Astrocyte of the cerebellum (primary cell): ENCODE measurements at regions not wholly inside any gene's neighbourhood (a gene's known extent, or its start where the extent isn't known, plus 50 kb on each side); places are given as distances from the start of the nearest gene placed in this dataset.
A peak's percentile ranks its signal among the peaks of the same experiment; 100 is the strongest.

ENCODE experiments used
- DNase-seq: peaks from one replicate; pipeline ENCODE4 v3.0.0-alpha.2; 2011; ENCODE audit warnings: low read depth
- H3K4me3 ChIP-seq: 2 replicates; pipeline ENCODE4 v1.5.1; 2011; ENCODE audit warnings: mild to moderate bottlenecking, low read depth, low read length, moderate library complexity
- in situ Hi-C: cut with HindIII; loops from 2 replicates; pipeline ENCODE4 v1.10.0; 2017; ENCODE audit warnings: low sequenced_read_pairs
- TF ChIP-seq, protein P1 (sequence below): IDR thresholded peaks from 2 replicates; pipeline ENCODE4 v1.5.1; 2012; ENCODE audit warnings: low read length, low read depth, moderate library complexity, mild to moderate bottlenecking; ENCODE audit errors: missing control alignments

DNA sequence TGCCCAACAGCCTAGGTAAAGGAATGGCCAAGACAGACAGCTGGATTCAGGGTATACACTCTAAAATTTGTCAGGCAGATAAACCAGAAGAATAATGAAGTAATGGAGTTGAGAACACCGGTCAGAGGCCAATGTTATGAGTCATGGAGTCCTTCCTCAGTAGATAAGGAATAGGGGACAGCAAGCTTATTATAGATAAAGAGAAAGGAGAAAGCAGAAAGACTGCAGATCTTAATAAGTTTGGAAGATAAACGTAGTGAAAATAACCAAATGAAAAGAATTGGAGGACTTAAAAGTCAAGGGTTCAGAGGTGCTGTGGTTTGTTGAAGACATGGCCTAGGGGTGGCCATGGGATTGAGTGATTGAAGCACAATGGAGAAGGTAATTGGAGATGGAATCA, 63.5 kb upstream of the NFE2L2 start:
- H3K4me3 ChIP-seq, result no peak overlapping the region
- DNase-seq, result no peak
- TF ChIP-seq, protein P1, sequence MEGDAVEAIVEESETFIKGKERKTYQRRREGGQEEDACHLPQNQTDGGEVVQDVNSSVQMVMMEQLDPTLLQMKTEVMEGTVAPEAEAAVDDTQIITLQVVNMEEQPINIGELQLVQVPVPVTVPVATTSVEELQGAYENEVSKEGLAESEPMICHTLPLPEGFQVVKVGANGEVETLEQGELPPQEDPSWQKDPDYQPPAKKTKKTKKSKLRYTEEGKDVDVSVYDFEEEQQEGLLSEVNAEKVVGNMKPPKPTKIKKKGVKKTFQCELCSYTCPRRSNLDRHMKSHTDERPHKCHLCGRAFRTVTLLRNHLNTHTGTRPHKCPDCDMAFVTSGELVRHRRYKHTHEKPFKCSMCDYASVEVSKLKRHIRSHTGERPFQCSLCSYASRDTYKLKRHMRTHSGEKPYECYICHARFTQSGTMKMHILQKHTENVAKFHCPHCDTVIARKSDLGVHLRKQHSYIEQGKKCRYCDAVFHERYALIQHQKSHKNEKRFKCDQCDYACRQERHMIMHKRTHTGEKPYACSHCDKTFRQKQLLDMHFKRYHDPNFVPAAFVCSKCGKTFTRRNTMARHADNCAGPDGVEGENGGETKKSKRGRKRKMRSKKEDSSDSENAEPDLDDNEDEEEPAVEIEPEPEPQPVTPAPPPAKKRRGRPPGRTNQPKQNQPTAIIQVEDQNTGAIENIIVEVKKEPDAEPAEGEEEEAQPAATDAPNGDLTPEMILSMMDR, result no peak
- in situ Hi-C loops, result loop anchor here (25.0 kb wide), 1 partner anchor 284 kb away; a partner anchor contains a TSS

DNA sequence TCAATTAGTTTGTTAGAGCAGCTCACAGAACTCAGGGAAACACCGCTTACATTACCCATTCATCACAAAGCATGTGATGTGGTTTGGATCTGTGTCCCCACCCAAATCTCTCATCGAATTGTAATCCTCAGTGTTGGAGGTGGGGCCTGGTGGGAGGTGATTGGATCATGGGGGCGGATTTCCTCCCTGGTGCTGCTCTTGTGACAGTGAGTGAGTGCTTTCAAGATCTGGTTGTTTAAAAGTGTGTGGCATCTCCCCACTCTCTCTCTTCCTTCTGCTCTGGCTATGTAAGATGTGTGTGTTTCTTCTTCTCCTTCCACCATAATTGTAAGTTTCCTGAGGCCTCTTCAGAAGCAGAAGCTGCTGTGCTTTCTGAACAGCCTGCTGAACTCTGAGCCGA, 63.5 kb upstream of the AGPS start:
- TF ChIP-seq, protein P1, result no peak

DNA sequence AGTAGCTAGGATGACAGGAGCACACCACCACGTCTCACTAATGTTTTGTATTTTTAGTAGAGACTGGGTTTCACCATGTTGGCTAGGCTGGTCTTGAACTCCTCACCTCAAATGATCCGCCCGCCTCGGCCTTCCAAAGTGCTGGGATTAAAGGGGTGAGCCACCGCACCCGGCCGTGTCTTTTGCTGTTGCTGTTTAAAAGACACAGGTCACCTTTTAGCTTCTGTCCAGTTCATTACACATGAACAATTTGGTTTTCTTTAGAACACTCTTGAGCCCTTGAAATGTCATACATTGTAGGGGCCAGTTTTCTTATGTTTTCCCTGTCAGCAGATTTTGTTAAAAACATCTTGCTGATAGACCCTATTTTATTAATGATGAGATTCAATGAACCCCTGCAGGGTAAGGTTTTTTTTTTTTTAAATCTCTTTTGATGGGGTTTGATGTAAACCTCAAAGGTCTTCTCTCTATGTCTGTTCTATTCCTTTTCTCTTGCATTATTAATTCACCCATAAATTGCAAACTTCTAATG, 61.0 kb upstream of the AGPS start:
- TF ChIP-seq, protein P1, result no peak
- no peak for DNase-seq
- in situ Hi-C loops, result loop anchor here (5.0 to 25.0 kb wide), 3 partner anchors 164 to 393 kb away; a partner anchor contains a TSS
- H3K4me3 ChIP-seq, result no peak overlapping the region

More for the DNA sequence above, 63.5 kb upstream of the AGPS start:
- in situ Hi-C loops, result loop anchor here (25.0 kb wide), 1 partner anchor 283 kb away; a partner anchor contains a TSS
- H3K4me3 ChIP-seq, result no peak overlapping the region
- DNase-seq, result no peak

DNA sequence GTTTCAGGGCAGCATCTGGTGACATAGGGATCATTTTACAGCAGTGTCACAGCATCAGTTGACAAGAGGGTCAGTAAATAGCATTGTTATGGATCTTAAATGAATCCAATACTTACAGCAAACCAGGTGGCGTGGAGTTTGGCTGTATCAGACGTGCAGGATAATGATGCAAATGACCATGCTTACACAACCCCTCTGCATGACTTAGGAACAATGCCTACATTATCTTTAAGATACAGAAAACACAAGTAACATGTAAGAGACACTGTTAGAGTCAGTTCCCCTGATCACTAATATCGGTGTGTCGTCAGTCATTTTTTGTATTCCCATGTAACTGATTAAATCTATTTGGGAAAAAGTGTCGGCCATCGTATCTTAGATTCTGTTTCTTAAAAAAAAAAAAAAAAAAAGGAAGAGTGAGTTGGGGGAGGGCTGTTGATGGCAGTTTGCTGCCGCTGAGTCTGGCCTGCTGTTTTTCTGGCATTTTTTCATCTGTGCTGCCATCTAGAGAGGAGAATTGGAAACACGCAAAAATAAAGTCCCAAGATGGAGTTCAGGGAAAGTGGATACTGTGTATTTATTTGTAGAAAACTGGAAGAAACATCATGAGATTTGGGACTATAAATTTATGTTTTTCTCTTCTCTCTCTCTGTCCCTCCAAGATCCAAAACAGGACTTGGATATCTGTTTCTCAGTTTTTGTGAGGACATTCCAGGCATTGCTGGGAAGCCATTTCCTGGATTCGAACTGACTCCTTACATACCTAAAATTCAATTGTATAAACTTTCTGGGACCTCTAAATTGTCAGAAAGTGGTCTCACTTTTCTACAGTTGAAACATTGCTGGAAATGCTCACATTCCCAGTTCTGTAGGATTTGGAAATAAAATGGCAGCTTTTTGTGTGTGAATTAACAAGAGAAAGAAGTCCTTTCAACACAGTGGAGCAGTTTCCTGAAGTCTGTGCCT, 60.3 kb upstream of the AGPS start:
- DNase-seq, result peak; percentile 72
- TF ChIP-seq, protein P1, result peak; percentile 62
- in situ Hi-C loops, result loop anchor here (5.0 to 25.0 kb wide), 3 partner anchors 165 to 392 kb away; a partner anchor contains a TSS
- no peak overlapping the region for H3K4me3 ChIP-seq

DNA sequence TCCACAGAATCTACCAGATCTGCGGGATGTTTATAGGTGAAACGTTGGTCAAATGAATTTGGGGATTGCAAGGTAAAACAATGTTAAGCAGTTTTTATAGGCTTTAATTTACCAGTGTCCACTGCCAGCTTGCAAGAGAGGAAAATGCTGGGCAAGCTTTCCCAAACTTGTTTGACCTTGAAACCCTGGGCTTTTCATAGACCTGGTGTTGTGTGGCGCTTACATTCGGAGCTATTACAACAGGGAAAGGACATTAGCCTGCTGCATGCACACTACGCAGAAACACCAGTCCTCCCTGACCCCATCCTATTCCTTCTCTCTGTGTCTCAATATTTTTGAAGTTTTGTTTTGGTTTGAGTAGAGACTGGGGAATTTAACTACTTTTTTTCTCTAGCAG, 59.6 kb upstream of the AGPS start:
- DNase-seq, result no peak
- in situ Hi-C loops, result loop anchor here (5.0 to 25.0 kb wide), 3 partner anchors 166 to 392 kb away; a partner anchor contains a TSS

More for the DNA sequence above, 59.6 kb upstream of the AGPS start:
- H3K4me3 ChIP-seq, result no peak overlapping the region
- TF ChIP-seq, protein P1, result no peak
